Gastroesophageal sphincter (tissue), 3 donors: ENCODE measurements at regions not wholly inside any gene's neighbourhood (a gene's known extent, or its start where the extent isn't known, plus 50 kb on each side); places are given as distances from the start of the nearest gene placed in this dataset.

ENCODE experiments used
- EP300 ChIP-seq: sonication (generic); formaldehyde crosslinking; IDR thresholded peaks from one replicate; pipeline ENCODE4 v1.6.1; 2017; ENCODE audit warnings: antibody characterized with exemption, mild to moderate bottlenecking
- POLR2A ChIP-seq, 2 donors: fragments of 450-650 bp; IDR thresholded peaks; one replicate each; pipeline ENCODE4 v1.6.1; 2017; ENCODE audit warnings: antibody characterized with exemption in 2 of 2, mild to moderate bottlenecking in 2 of 2, moderate library complexity in 1 of 2
- TF ChIP-seq, protein P1 (sequence below), 4 experiments: fragments of 200-600 bp in 2 of 4; fragments of 450-650 bp in 2 of 4; sonication (generic) in 1 of 4; IDR thresholded peaks; one replicate each; pipeline ENCODE4 v1.5.1; 2017 to 2019; ENCODE audit warnings: antibody characterized with exemption in 4 of 4, mild to moderate bottlenecking in 2 of 4, moderate library complexity in 2 of 4

DNA sequence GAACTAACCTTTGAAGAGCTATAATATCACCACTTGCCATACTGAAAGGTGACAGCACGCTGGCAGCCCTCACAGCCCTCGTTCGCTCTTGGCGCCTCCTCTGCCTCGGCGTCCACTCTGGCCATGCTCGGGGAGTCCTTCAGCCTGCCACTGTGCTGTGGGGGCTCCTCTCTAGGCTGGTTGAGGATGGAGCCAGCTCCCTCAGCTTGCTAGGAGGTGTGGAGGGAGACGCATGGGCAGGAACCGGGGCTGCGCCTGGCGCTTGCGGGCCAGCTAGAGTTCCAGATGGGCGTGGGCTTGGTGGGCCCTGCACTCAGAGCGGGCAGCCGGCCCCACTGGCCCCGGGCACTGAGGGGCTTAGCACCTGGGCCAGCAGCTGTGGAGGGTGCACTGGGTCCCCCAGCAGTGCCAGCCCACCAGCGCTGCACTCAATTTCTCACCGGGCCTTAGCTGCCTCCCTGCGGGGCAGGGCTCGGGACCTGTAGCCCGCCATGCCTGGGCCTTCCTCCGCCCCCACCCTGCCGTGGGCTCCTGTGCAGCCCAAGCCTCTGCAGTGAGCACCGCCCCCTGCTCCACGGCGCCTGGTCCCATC lies 329.7 kb downstream of the LMBRD1 start:
- no peak for TF ChIP-seq POLR2A (IDR thresholded peaks at IDR 0.05)
- TF ChIP-seq, protein P1, sequence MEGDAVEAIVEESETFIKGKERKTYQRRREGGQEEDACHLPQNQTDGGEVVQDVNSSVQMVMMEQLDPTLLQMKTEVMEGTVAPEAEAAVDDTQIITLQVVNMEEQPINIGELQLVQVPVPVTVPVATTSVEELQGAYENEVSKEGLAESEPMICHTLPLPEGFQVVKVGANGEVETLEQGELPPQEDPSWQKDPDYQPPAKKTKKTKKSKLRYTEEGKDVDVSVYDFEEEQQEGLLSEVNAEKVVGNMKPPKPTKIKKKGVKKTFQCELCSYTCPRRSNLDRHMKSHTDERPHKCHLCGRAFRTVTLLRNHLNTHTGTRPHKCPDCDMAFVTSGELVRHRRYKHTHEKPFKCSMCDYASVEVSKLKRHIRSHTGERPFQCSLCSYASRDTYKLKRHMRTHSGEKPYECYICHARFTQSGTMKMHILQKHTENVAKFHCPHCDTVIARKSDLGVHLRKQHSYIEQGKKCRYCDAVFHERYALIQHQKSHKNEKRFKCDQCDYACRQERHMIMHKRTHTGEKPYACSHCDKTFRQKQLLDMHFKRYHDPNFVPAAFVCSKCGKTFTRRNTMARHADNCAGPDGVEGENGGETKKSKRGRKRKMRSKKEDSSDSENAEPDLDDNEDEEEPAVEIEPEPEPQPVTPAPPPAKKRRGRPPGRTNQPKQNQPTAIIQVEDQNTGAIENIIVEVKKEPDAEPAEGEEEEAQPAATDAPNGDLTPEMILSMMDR (IDR thresholded peaks at IDR 0.05), result no peak
- TF ChIP-seq EP300, result no peak
